ENCODE measurements at regions not wholly inside any gene's neighbourhood (a gene's known extent, or its start where the extent isn't known, plus 50 kb on each side); places are given as distances from the start of the nearest gene placed in this dataset.

DNA sequence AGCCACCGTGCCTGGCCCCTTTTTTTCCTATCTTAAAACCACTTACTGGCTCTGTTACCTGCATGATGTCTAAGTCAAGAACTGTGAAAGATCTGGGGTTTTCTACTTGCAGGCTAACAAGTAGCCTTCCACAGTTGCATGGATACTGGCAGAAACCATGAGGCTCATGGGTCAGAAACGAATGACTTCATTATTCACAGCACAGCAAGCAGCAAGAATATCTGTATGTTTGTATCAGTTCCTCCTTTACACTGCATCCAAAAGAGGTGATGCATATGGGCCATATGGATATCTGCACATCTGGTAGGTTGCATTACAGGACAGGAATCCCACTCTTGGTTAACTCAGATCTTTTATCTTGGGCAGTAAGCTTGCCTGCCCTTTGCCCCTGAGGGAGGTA is 154.9 kb upstream of the NUDT6 start:
- intact Hi-C loops (cut with DNase I), result no loop called here
- ATAC-seq (ENCODE audit: poor library complexity), result no peak
- DNase-seq, result no peak

DNA sequence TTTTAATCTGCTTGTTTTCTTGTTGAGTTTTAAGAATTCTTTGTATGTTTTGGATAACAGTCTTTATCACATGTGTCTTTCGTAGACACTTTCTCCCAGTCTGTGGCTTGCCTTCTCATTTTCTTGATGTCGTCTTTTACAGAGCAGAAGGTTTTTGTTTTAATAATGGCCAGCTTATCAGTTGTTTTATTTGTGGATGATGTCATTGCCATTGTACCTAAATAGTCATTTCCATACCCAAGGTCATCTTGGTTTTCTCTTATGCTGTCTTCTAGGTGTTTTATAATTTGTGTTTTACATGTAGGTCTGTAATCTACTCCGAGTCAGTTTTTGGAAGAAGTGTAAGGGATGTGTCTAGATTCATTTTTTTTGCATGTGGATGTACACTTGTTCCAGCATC is 159.6 kb upstream of the NUDT6 start:
- intact Hi-C loops (cut with DNase I), result no loop called here
- DNase-seq (no peak), ATAC-seq (ENCODE audit: poor library complexity) (no peak)

DNA sequence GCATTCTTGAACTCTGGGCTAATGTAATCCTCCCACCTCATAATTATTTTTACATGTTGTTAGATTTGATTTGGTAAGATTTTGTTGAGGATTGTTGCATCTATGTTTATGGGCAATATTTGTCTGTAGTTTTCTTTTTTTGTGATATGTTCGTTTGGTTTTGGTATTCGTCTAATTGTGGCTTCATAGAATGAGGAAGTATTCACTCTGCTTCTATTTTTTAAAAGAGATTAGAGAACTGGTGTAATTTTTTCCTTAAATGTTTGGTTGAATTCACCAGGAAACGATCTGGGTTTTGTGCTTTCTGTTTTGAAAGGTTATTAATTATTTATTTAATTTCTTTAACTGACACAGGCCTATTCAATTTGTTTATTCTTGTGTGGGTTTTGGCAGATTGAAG is 161.2 kb upstream of the NUDT6 start:
- DNase-seq (no peak), ATAC-seq (ENCODE audit: poor library complexity) (no peak)
- intact Hi-C loops (cut with DNase I), result no loop called here

DNA sequence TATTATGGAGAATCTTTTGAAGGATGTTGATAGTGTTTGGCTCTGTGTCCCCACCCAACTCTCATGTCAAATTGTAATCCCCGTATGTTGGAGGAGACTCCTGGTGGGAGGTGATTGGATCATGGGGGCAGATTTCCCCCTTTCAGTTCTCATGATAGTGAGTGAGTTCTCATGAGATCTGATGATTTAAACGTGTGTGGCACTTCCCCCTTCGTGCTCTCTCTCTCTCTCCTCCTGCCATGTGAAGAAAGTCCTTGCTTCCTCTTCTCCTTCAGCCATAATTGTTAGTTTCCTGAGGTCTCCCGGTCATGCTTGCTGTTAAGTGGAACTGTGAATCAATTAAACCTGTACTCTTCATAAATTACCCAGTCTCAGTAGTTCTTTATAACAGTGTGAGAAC is 166.1 kb upstream of the NUDT6 start:
- no peak for ATAC-seq (ENCODE audit: poor library complexity)
- no peak for DNase-seq
- intact Hi-C loops (cut with DNase I), result no loop called here

DNA sequence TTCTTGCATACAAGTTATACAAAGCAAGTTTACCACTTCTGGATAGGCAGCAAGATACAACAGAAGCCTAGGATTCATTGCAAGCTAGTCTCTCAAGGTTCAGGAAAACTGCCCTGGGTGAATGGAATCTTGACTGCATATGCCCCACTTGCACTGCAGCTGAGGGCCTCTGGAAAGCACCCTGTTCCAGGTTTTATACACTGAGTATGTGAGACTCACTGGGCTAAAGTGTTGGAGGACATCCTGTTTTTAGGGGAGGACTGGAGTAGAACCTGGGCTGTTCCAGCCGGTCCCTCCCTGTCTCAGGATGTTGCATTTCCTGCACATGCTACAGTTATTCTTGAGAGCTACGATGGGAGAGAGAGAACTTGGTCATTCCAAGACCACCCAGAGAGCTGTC is 168.5 kb upstream of the NUDT6 start:
- intact Hi-C loops (cut with DNase I), result loop anchor here (10.0 kb wide), 1 partner anchor 574 kb away; no protein-coding TSS in a partner anchor
- DNase-seq, result no peak
- ATAC-seq (ENCODE audit: poor library complexity), result no peak

DNA sequence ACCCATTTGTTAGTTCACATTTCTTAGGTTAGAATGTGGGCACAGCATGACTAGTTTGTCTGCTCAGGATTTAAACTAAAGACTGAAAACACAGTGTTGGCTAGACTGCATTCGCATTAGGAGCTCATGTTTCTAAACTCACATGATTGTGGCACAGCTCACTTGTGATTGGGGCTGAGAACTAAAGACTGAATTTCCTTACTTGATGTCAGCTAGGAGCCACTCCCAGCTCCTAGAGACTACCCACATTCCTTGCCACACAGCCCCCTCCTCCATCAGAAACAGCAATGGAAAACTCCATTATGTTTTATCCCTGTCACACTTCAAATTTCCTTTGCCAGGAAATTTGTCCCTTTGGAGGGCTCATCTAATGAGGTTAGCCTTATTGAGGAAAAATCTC is 170.2 kb upstream of the NUDT6 start:
- DNase-seq, result no peak
- intact Hi-C loops (cut with DNase I), result loop anchor here (10.0 kb wide), 1 partner anchor 572 kb away; no protein-coding TSS in a partner anchor

DNA sequence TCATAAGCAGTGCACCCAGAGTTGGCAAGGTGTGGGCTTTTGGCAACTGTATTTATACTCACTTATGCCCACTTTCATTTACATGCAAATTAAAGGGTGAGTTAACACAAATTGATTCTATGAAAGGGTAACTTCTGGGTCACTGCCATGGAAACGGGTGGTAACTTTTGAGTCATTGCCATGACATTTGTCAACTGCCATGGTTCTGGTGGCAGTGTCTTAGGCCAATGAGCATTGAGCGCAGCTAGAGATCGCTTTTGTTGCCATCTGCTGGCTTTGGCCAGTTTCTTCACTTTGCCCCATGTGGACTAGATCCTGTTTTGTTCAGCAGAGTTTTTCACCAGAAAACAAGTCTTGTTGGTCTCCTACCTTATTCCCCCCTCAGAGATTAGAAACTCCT is 170.8 kb upstream of the NUDT6 start:
- ATAC-seq (ENCODE audit: poor library complexity) (no peak), DNase-seq (no peak)
- intact Hi-C loops (cut with DNase I), result loop anchor here (10.0 kb wide), 1 partner anchor 572 kb away; no protein-coding TSS in a partner anchor

More for the DNA sequence above, 170.2 kb upstream of the NUDT6 start:
- ATAC-seq (ENCODE audit: poor library complexity), result no peak

DNA sequence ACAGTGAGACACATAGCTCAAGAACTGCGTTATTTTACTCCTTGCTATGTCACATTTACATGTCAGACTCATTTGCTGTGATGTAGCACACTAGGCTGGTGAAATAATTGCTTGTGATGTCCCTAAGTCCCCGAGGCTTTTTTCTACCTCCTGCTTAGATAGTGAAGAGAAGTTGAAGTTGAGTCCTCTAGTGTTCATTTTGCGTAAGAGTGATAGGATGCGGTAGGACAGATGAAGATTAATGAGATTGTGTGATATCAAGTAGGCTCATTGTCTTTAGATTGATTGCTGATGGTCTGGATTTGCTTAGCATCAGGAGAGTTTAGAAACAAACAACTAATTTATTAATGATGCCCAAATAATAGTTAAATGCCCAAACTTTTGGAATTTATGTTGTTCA is 173.6 kb upstream of the NUDT6 start:
- DNase-seq, result no peak
- intact Hi-C loops (cut with DNase I), result loop anchor here (10.0 kb wide), 1 partner anchor 569 kb away; no protein-coding TSS in a partner anchor
- ATAC-seq (ENCODE audit: poor library complexity), result no peak

DNA sequence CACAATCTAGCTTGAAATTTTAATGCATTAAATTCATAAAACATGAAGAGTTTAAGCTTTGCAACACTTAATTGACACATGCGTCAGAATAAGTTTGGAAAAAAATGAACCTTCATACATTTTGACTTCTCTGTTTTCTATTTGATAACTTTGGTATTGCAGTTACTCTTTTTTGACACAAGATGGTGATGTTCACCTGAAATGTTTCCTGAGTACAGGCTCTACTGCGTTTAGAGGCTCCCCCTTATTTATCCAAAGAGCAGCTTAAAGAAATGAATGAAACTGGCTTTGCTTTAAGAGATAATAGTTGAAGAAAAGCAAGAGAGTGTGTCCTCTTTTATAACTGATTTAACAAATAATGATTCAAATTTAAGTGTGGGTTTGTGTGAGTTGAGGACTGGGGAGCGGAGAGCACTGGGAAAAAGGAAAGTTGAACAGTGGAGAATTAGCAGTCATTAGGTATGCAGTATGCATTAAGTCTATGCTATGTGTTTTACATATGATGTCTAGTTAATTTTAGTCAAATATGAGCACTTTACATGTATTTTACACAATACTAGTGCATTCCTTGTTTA is 180.6 kb upstream of the NUDT6 start:
- intact Hi-C loops (cut with DNase I), result loop anchor here (10.0 kb wide), 3 partner anchors 462 to 1162 kb away; no protein-coding TSS in a partner anchor
- ATAC-seq (ENCODE audit: poor library complexity) (peak; percentile 79), DNase-seq (no peak)

DNA sequence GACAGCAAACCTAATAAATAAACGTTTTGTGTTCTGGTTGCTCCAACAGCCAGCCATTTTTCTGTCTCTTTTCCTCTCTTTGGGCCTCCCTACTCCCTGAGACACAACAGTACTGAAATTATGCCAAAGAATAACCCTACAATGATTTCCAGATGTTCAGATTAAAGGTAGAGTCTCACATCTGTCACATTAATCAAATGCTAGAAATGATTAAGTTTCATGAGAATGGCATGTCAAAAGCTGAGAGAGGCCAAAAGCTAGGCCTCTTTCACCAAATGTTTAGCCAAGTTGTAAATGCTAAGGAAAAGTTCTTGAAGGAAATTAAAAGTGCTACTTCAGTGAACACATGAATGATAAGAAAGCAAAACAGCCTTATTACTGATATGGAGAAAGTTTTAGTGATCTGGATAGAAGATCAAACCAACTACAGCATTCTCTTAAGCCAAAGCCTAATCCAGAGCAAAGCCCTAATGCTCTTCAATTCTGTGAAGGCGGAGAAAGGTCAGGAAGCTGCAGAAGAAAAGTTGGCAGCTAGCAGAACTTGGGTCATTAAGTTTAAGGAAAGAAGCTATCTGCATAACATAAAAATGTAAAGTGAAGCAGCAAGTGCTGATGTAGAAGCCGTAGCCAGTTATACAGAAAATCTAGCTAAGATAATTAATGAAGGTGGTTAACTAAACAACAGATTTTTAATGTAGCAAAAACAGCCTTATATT is 182.1 kb upstream of the NUDT6 start:
- intact Hi-C loops (cut with DNase I), result loop anchor here (10.0 kb wide), 3 partner anchors 460 to 1160 kb away; no protein-coding TSS in a partner anchor
- DNase-seq (no peak), ATAC-seq (ENCODE audit: poor library complexity) (peak; percentile 39)

DNA sequence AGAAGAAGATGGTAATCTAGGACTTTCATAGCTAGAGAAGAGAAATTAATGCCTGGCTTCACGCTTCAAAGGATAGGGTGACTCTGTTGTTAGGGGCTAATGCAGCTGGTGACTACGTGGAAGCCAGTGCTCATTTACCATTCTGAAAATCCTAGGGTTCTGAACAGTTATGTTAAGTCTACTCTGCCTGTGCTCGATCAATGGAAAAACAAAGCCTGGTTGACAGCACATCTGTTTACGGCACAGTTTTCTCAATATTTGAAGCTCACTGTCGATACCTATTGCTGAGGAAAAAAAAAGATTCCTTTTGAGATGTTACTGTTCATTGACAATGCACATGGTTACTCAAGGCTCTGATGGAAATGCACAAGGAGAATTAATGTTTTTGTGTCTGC is 182.6 kb upstream of the NUDT6 start:
- ATAC-seq (ENCODE audit: poor library complexity), result no peak
- DNase-seq, result no peak
- intact Hi-C loops (cut with DNase I), result loop anchor here (10.0 kb wide), 3 partner anchors 460 to 1160 kb away; no protein-coding TSS in a partner anchor

DNA sequence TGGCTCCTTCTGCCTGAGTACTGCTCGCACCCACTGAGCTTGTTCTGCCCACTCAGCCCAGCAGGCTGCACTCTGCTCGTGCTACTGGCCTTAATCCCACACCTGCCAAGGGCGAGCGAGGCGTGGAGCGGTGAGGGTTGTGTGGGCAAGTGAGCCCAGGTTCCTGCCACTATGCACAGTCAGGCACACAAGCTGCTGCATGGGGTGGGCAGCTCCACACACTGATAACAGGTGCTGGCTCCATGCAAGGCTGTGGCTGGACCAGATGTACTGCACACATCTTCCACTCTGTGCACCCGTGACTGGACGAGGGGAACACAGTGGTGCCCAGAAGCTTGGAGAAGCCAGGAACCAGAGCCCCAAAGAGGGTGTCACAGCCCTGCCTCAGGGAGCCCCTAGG is 184.3 kb upstream of the NUDT6 start:
- intact Hi-C loops (cut with DNase I), result loop anchor here (10.0 kb wide), 3 partner anchors 458 to 1158 kb away; no protein-coding TSS in a partner anchor
- ATAC-seq (ENCODE audit: poor library complexity) (no peak), DNase-seq (peak; percentile 23)

DNA sequence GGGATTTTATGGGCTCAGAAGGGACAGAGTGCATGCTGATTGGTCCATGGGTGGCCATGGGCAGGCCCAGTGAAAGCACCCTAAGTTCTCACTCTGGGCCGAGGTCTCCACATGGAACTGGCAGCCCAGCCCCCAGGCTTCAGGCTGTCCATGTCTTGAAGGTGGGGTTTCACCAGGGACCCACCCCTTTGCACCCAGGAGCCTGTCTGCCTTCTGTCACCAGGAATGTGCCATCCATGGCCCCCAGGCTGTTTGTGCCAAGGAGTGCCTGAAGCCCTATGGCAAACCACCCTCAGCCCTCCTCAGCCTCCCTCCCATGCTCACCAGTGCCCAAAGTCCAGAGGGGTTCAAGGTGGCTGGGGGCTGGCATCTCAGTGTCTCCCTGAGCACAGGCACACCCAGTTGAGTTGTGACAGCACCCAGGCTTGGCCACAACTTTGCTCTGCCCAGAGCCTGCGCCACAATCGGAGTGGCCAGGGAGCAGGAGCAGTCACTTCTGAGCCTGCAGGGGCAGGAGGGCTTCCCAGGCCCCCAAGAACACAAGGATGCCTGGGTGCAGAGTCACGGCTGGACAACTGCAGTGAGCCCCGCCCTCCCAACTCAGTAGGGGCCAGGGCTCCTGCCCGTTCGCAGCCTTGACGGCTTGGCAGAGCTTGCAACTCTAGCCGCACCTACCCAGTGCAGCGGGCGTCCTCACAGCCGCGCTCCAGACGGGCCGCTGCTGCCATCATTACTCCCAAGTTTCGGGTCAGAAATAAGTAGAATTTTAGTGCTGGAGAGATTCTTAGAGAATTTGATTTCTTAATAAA is 185.3 kb upstream of the NUDT6 start:
- intact Hi-C loops (cut with DNase I), result loop anchor here (10.0 kb wide), 3 partner anchors 457 to 1157 kb away; no protein-coding TSS in a partner anchor
- DNase-seq, result peak; percentile 34
- ATAC-seq (ENCODE audit: poor library complexity), result no peak

DNA sequence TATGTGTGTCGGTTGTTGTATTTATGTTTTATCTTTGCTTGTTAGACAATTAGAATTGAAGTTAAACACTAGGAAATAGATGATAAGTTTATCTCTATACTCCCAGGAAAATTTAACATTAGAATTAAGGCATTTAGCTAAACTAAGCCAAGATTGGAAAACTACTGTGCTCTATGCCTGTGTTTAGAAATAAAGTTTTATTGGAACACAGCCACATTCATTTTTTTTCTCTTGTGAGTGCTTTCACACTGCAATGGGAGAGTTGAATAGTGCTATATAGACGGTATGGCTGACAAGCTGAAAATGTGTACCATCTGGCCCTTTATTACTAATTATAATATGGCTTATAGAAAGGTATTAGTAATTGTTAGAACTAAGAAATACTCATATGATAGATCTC is 186.7 kb upstream of the NUDT6 start:
- intact Hi-C loops (cut with DNase I), result loop anchor here (10.0 kb wide), 3 partner anchors 456 to 1156 kb away; no protein-coding TSS in a partner anchor
- DNase-seq (no peak), ATAC-seq (ENCODE audit: poor library complexity) (no peak)

DNA sequence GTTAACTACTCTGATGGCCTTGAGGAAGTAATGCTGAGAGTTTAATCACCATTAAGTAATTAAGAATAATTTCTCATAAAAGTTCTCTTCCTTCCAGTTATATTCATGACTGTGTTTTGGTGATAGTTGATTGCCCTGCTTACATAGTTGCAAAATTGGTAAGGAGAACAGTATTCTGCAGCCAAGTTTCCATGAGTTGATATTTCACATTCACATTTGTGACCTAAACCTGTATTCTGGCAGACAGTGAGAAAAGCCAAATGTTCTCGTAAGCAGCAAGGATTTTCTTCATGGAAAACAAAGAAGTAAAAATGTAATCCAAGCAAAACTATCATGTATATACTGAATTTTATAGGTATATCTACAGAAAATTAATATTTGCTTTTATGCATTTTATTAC is 187.8 kb upstream of the NUDT6 start:
- ATAC-seq (ENCODE audit: poor library complexity) (peak; percentile 86), DNase-seq (no peak)
- intact Hi-C loops (cut with DNase I), result no loop called here

DNA sequence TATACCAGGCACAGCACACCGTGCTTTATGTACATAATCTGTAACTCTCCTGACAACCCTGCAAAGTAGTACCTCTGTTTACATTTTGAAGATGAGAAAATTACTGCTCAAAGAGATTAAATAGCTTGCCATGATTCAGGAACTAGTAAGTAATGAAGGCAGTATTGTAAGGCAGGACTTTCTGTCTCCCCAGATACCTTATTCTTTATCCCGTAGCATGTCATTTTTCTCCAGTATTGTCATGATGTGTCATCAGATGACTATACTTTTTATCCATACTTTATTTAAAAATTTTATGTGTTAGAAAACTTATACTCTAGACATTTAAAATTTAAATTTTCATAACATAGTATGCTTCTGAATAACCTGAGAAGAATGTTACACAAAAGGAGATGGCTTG is 188.3 kb upstream of the NUDT6 start:
- intact Hi-C loops (cut with DNase I), result no loop called here
- ATAC-seq (ENCODE audit: poor library complexity), result no peak
- DNase-seq, result no peak

DNA sequence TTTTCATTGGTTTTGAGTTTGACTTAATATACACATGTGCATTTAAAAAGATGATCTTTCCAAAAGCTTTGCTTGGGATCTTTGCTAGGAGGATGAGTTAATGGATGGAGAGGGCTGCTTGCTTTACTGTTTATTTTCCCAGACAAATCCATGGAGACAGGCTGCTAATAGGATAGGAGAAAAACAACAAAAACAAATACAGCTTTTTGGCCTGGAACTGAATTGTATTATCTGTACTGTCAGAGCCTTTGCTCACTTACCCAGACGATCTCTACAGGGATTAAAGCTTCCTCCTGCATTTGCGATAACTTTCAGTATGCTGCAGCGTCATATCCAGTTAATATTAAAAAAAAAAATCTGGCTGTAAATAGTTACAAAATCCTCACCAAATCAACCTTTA is 190.8 kb upstream of the NUDT6 start:
- peak; percentile 54 for ATAC-seq (ENCODE audit: poor library complexity)

DNA sequence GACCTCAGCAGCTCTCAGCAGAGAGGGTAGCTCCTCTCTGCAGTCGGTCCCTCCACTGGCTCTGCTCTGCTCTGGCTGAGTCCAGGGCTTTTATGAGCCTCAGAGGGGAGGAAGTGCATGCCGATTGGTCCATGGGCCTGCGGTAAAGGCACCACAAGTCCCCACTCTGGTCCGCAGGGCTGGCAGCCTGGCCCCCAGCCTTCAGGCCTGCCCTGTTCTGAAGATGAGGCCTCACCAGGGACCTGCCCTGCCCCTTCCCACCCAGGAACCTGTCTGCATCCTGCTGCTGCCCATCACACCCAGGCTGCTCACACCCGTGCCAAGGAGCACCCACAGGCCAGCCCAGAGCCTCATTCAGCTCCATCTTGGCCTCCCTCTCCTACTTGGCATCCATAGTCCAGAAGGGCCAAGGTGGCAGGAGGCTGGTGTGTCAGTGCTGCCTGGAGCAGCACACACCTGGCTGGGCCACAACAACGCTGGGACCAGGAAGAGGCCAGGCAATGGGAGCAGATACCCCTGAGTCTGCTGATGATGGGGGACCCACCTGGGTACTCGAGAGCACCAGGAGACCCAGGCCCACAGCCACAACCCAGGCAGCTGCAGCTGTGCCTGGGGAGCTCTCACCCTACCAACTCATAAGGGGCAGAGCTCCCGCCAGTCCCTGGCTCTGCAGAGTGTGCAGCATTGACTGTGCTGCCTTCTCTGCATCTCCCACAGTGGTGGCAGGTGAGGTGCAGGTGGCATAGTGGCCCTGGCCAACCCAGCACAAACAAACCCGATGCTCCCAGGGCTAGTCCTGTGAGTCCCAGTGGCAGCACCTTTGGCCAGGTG is 191.9 kb upstream of the NUDT6 start:
- ATAC-seq (ENCODE audit: poor library complexity), result no peak
- peak; percentile 34 for DNase-seq
- intact Hi-C loops (cut with DNase I), result no loop called here

More for the DNA sequence above, 190.8 kb upstream of the NUDT6 start:
- DNase-seq, result no peak
- intact Hi-C loops (cut with DNase I), result no loop called here
